Ishikawa (cell line): ENCODE measurements at regions not wholly inside any gene's neighbourhood (a gene's known extent, or its start where the extent isn't known, plus 50 kb on each side); places are given as distances from the start of the nearest gene placed in this dataset.

Experiments used
- CEBPB ChIP-seq: IDR thresholded peaks from 2 replicates; pipeline ENCODE4 v1.6.1; 2012
- CREB1 ChIP-seq: IDR thresholded peaks from 2 replicates; pipeline ENCODE4 v1.6.1; 2012; ENCODE audit warnings: low read depth
- EGR1 ChIP-seq: IDR thresholded peaks from 2 replicates; pipeline ENCODE4 v1.6.1; 2012
- MAX ChIP-seq: IDR thresholded peaks from 2 replicates; pipeline ENCODE4 v1.6.1; 2012
- NFIC ChIP-seq: IDR thresholded peaks from 2 replicates; pipeline ENCODE4 v1.6.1; 2012
- REST ChIP-seq: IDR thresholded peaks from 2 replicates; pipeline ENCODE4 v1.6.1; 2012; ENCODE audit warnings: low read depth, mild to moderate bottlenecking
- TCF12 ChIP-seq: IDR thresholded peaks from 2 replicates; pipeline ENCODE4 v1.6.1; 2012; ENCODE audit warnings: low read depth
- YY1 ChIP-seq: IDR thresholded peaks from 2 replicates; pipeline ENCODE4 v1.6.1; 2012; ENCODE audit warnings: low read depth
- ZBTB7A ChIP-seq: IDR thresholded peaks from 2 replicates; pipeline ENCODE4 v1.6.1; 2012; ENCODE audit warnings: low read depth

GRCh38 chr9:16258708-16259107 is 611.8 kb downstream of the BNC2 start:
- TF ChIP-seq REST (no peak), ZBTB7A (no peak), MAX (no peak), TCF12 (no peak), NFIC (no peak), EGR1 (no peak), CEBPB (no peak), YY1 (no peak), CREB1 (no peak)
